Testis (tissue), 2 donors: ENCODE measurements at regions not wholly inside any gene's neighbourhood (a gene's known extent, or its start where the extent isn't known, plus 50 kb on each side); places are given as distances from the start of the nearest gene placed in this dataset.

Source experiments
- DNase-seq: peaks from one replicate; pipeline ENCODE4 v3.0.0-alpha.2; 2019
- H3K27ac ChIP-seq, 2 donors: fragments of 200-600 bp; sonication (generic); one replicate each; pipeline ENCODE4 v1.5.1; 2019
- H3K27me3 ChIP-seq: fragments of 200-600 bp; sonication (generic); one replicate; pipeline ENCODE4 v1.5.1; 2019
- H3K36me3 ChIP-seq: fragments of 200-600 bp; sonication (generic); one replicate; pipeline ENCODE4 v1.5.1; 2017; ENCODE audit warnings: low read depth; ENCODE audit errors: missing control alignments
- H3K4me1 ChIP-seq: fragments of 200-600 bp; sonication (generic); one replicate; pipeline ENCODE4 v1.5.1; 2019
- H3K4me3 ChIP-seq, 2 donors: fragments of 200-600 bp; sonication (generic); one replicate each; pipeline ENCODE4 v1.5.1; 2017 to 2019
- H3K9me3 ChIP-seq: fragments of 200-600 bp; sonication (generic); one replicate; pipeline ENCODE4 v1.5.1; 2017
- POLR2A ChIP-seq: fragments of 450-650 bp; IDR thresholded peaks from one replicate; pipeline ENCODE4 v1.6.1; 2017; ENCODE audit warnings: antibody characterized with exemption, mild to moderate bottlenecking, moderate library complexity
- WGBS, 2 donors: methylation state at CpG; one replicate each; pipeline ENCODE4 v1.1.5; 2018; 5-methylcytosine and 5-hydroxymethylcytosine counted together
- intact Hi-C: fragments of 100-400 bp; cut with DNase I; formaldehyde crosslinking; loops from one replicate; pipeline ENCODE4 v1.15.1; 2023; ENCODE audit warnings: low total_unique reads
- TF ChIP-seq, protein P1 (sequence below), 3 experiments: fragments of 450-650 bp in 2 of 3; fragments of 200-600 bp in 1 of 3; sonication (generic) in 1 of 3; IDR thresholded peaks; one replicate each; pipeline ENCODE4 v1.5.1; 2016 to 2019; ENCODE audit warnings: antibody characterized with exemption in 3 of 3, mild to moderate bottlenecking in 2 of 3, moderate library complexity in 1 of 3

DNA sequence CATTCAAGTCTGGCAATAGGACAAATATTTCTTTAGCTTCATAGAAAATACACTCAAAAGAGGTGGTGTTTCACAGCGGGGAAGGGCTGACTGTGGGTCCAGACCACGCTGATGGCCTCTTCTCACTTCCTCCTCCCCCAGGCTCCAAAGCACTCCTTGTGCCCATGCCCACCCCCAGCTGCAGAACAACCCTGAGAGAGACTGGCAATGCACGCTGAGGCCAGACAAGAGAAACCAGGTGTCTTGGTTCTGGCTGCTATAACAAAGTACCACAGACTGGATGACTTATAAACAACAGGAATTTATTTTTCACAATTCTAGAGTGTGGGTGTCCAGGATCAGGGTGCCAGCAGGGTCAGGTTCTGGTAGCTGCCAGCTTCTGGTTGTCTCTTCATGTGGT is 386.1 kb downstream of the FBXW7 start:
- no peak overlapping the region for H3K4me3 ChIP-seq
- intact Hi-C loops = no loop called here
- DNase-seq = no peak
- H3K9me3 ChIP-seq = no peaks in the 10 kb centered on the region
- no peaks in the 10 kb centered on the region for H3K27me3 ChIP-seq
- H3K4me1 ChIP-seq = no peaks in the 10 kb centered on the region
- TF ChIP-seq POLR2A = no peak
- TF ChIP-seq, protein P1, sequence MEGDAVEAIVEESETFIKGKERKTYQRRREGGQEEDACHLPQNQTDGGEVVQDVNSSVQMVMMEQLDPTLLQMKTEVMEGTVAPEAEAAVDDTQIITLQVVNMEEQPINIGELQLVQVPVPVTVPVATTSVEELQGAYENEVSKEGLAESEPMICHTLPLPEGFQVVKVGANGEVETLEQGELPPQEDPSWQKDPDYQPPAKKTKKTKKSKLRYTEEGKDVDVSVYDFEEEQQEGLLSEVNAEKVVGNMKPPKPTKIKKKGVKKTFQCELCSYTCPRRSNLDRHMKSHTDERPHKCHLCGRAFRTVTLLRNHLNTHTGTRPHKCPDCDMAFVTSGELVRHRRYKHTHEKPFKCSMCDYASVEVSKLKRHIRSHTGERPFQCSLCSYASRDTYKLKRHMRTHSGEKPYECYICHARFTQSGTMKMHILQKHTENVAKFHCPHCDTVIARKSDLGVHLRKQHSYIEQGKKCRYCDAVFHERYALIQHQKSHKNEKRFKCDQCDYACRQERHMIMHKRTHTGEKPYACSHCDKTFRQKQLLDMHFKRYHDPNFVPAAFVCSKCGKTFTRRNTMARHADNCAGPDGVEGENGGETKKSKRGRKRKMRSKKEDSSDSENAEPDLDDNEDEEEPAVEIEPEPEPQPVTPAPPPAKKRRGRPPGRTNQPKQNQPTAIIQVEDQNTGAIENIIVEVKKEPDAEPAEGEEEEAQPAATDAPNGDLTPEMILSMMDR (IDR thresholded peaks at IDR 0.05) = no peak
- no peak overlapping the region for H3K27ac ChIP-seq
- 88 to 91% methylated on average over 2 to 3 of the region's 3 CpGs for WGBS, 2 donors
- no peaks in the 10 kb centered on the region for H3K36me3 ChIP-seq

DNA sequence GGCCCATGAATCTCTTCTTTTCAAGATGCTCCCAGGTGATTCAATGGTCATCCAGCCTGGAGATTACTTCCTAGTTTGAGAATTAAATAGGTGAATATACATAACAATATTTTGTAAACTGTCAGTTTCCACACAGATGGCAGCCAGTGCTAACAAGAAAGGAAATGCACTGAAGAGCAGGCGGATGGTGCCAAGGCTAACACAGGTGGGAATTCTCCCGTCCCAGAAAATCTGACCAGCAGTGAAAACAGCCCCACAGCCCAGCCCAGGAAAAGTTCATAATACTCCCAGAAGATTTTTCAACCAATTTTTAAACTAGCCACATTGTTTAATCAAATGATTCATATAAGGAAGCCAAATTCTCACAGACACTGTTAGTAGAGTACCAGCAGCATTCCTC is 387.2 kb upstream of the GATB start:
- WGBS, 2 donors = 64 to 74% methylated on average over 2 of the region's 2 CpGs
- no peaks in the 10 kb centered on the region for H3K27me3 ChIP-seq
- H3K27ac ChIP-seq = no peak overlapping the region
- no peak overlapping the region for H3K4me3 ChIP-seq
- no peaks in the 10 kb centered on the region for H3K9me3 ChIP-seq
- H3K4me1 ChIP-seq = no peaks in the 10 kb centered on the region
- DNase-seq = no peak
- TF ChIP-seq POLR2A = no peak
- TF ChIP-seq, protein P1 (IDR thresholded peaks at IDR 0.05) = no peak
- intact Hi-C loops = no loop called here
- H3K36me3 ChIP-seq = no peaks in the 10 kb centered on the region

DNA sequence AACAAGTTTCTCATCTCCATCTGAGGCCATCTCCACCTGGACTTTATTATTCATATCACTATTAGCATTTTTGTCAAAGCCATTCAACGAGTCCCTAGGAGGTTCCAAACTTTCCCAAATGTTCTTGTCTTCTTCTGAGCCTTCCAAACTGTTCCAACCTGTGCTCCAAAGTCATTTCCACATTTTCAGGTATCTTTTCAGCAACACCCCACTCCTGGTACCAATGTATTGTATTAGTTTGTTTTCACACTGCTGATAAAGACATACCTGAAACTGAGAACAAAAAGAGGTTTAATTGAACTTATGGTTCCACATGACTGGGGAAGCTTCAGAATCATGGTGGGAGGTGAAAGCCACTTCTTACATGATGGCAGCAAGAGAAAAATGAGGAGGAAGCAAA is 385.4 kb upstream of the GATB start:
- no peak for DNase-seq
- H3K27ac ChIP-seq = no peak overlapping the region
- H3K4me3 ChIP-seq = no peak overlapping the region
- no peaks in the 10 kb centered on the region for H3K4me1 ChIP-seq
- H3K36me3 ChIP-seq = no peaks in the 10 kb centered on the region
- TF ChIP-seq POLR2A = no peak
- TF ChIP-seq, protein P1 (IDR thresholded peaks at IDR 0.05) = no peak
- H3K9me3 ChIP-seq = no peaks in the 10 kb centered on the region
- intact Hi-C loops = no loop called here
- 38 to 71% methylated on average over 1 of the region's 1 CpG for WGBS, 2 donors
- no peaks in the 10 kb centered on the region for H3K27me3 ChIP-seq

DNA sequence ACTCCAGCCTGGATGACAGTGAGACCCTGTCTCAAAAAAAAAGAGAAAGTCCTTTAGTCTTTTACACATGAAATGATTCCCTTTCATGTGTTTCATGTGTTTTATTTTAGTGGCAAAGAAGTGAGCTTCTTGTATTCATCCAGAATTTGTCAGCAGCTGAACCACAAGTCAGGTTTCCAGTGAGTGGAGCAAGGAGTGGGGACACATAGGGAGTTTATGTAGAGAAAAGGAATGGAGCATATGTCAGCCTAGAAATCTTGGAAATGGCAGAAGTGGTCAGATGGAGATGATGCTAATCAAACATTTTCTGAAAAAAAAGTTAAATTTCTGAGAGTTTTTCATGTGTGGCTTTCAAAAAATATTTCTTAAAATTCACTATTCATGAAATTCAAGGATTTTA is 383.0 kb upstream of the GATB start:
- DNase-seq = no peak
- intact Hi-C loops = no loop called here
- TF ChIP-seq, protein P1 (IDR thresholded peaks at IDR 0.05) = no peak
- no peak for TF ChIP-seq POLR2A
- H3K4me1 ChIP-seq = no peaks in the 10 kb centered on the region
- no peak overlapping the region for H3K4me3 ChIP-seq
- H3K9me3 ChIP-seq = no peaks in the 10 kb centered on the region
- no peaks in the 10 kb centered on the region for H3K27me3 ChIP-seq
- H3K36me3 ChIP-seq = no peaks in the 10 kb centered on the region
- no peak overlapping the region for H3K27ac ChIP-seq

DNA sequence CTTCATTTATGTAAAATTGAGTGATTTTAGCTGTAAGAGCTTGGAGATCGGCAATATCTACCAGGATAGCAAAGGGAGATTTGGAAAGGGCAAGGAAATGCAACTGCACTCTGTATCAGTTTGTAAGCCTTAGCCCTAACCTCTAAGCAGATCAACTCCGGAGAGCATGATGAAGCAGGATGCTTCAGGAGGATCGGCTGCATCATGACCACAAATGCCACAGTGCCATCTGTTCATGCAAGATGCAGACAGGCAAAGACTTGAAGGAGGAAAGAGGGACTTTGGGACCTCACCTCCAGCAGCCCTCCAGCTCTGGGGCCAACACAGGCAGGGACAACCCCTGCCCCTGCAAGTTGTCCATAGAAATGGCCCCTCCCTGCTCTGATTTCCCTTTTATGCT is 377.6 kb upstream of the GATB start:
- Histone ChIP-seq H3K4me1 (no peaks in the 10 kb centered on the region), H3K4me3 (no peak overlapping the region), H3K36me3 (no peaks in the 10 kb centered on the region), H3K27me3 (no peaks in the 10 kb centered on the region), H3K9me3 (no peaks in the 10 kb centered on the region), H3K27ac (no peak overlapping the region)
- TF ChIP-seq, protein P1 (IDR thresholded peaks at IDR 0.05) = no peak
- TF ChIP-seq POLR2A = no peak
- 73 to 85% methylated on average over 3 of the region's 3 CpGs for WGBS, 2 donors
- intact Hi-C loops = no loop called here
- DNase-seq = no peak
